Nephron progenitor cell (in vitro differentiated cells): ENCODE measurements at regions not wholly inside any gene's neighbourhood (a gene's known extent, or its start where the extent isn't known, plus 50 kb on each side); places are given as distances from the start of the nearest gene placed in this dataset.

ENCODE experiments used
- DNase-seq: peaks from one replicate; pipeline ENCODE4 v3.0.0; 2021
- H3K27ac Mint-ChIP-seq: 2 replicates; pipeline ENCODE4 v1.8.0; 2021; ENCODE audit warnings: mild to moderate bottlenecking, moderate library complexity, mixed read lengths
- H3K27me3 Mint-ChIP-seq: 2 replicates; pipeline ENCODE4 v1.8.0; 2021; ENCODE audit warnings: mild to moderate bottlenecking, low read depth, mixed read lengths; ENCODE audit not compliant: poor library complexity
- H3K36me3 Mint-ChIP-seq: 2 replicates; pipeline ENCODE4 v1.8.0; 2021; ENCODE audit warnings: low read depth, mixed read lengths
- H3K4me1 Mint-ChIP-seq: 2 replicates; pipeline ENCODE4 v1.8.0; 2021; ENCODE audit warnings: mixed read lengths
- H3K4me3 Mint-ChIP-seq: 2 replicates; pipeline ENCODE4 v1.8.0; 2021; ENCODE audit warnings: mild to moderate bottlenecking, moderate library complexity, mixed read lengths
- H3K9me3 Mint-ChIP-seq: 2 replicates; pipeline ENCODE4 v1.8.0; 2021; ENCODE audit warnings: mild to moderate bottlenecking, moderate library complexity, mixed read lengths
- TF ChIP-seq, protein P1 (sequence below): fragments of 200-600 bp; sonication (generic); IDR thresholded peaks from 2 replicates; pipeline ENCODE4 v1.5.0; 2021; ENCODE audit warnings: antibody characterized with exemption

DNA sequence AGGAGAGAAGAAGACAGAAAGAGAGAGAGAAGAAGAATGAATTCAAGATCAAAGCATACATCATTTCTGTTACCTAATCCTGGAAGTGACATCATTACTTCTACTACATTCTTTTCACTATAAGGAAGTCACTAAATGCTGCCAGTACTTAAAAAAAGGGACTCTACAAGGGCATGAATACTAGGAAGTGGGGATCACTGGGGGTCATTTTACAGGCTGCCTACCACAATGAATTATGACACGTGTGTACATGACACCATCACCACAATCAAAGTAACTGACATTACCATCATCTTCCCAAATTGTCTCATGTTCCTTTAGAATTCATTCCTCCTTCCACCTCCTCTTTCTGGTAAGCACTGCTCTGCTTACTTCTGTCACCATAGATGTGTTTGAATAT lies 227.0 kb downstream of the CPE start:
- Mint-ChIP-seq H3K27me3 (peaks cover 10% of the 10 kb centered on the region), H3K36me3 (no peaks in the 10 kb centered on the region), H3K9me3 (no peaks in the 10 kb centered on the region), H3K27ac (no peak overlapping the region), H3K4me1 (peaks cover 1% of the 10 kb centered on the region), H3K4me3 (no peak overlapping the region)
- TF ChIP-seq, protein P1, sequence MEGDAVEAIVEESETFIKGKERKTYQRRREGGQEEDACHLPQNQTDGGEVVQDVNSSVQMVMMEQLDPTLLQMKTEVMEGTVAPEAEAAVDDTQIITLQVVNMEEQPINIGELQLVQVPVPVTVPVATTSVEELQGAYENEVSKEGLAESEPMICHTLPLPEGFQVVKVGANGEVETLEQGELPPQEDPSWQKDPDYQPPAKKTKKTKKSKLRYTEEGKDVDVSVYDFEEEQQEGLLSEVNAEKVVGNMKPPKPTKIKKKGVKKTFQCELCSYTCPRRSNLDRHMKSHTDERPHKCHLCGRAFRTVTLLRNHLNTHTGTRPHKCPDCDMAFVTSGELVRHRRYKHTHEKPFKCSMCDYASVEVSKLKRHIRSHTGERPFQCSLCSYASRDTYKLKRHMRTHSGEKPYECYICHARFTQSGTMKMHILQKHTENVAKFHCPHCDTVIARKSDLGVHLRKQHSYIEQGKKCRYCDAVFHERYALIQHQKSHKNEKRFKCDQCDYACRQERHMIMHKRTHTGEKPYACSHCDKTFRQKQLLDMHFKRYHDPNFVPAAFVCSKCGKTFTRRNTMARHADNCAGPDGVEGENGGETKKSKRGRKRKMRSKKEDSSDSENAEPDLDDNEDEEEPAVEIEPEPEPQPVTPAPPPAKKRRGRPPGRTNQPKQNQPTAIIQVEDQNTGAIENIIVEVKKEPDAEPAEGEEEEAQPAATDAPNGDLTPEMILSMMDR: no peak
- no peak for DNase-seq

DNA sequence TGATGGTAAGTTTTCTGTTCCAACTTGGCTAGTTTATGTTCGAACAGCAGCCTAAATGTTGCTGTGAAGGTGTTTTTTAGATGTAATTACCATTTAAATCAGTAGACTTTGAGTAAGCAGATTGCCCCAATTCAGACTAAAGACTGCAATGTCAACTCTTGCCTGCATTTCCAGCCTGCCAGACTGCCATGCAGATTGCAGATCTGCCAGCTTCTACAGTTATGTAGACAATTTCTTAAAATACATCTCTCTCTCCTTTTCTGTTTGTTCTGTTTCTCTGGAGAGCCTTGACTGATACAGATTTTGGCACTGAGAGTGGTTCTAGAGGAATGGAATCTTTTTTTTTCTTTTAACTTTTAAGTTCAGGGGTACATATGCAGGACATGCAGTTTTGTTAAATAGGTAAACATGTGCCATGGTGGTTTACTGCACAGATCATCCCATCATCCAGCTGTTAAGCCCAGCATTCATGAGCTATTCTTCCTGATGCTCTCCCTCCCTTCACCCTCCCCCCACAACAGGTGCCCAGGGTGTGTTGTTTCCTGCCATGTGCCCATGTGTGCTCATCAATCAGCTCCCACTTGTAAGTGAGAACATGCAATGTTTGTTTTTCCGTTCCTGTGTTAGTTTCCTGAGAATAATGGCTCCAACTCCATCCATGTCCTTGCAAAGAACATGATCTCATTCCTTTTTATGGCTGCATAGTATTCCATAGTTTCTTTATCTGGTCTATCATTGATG lies 227.8 kb downstream of the CPE start:
- TF ChIP-seq, protein P1: no peak
- Mint-ChIP-seq H3K27ac (no peak overlapping the region), H3K36me3 (no peaks in the 10 kb centered on the region), H3K27me3 (peaks cover 10% of the 10 kb centered on the region), H3K9me3 (no peaks in the 10 kb centered on the region), H3K4me1 (peaks cover 7% of the 10 kb centered on the region), H3K4me3 (no peak overlapping the region)
- DNase-seq: no peak

DNA sequence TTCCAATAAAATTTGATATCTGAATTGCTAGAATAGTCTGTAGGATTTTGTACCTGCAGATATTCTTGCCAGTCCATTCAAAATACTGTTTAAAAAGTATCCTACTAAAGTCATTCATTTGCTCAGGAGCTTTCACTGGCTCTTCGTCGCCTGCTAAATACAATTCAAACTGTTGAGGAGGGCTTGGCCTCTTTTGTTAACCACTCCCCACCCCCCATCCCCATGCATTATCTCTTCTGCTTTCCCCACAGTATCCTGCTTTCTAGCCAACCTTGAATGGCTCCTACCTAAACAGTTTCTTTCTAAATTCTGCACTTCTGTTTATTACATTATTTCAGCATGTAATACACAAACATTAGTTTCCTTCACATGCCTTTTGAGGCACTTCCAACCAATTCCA lies 230.8 kb downstream of the CPE start:
- TF ChIP-seq, protein P1: no peak
- peaks cover 10% of the 10 kb centered on the region for H3K27me3 Mint-ChIP-seq

DNA sequence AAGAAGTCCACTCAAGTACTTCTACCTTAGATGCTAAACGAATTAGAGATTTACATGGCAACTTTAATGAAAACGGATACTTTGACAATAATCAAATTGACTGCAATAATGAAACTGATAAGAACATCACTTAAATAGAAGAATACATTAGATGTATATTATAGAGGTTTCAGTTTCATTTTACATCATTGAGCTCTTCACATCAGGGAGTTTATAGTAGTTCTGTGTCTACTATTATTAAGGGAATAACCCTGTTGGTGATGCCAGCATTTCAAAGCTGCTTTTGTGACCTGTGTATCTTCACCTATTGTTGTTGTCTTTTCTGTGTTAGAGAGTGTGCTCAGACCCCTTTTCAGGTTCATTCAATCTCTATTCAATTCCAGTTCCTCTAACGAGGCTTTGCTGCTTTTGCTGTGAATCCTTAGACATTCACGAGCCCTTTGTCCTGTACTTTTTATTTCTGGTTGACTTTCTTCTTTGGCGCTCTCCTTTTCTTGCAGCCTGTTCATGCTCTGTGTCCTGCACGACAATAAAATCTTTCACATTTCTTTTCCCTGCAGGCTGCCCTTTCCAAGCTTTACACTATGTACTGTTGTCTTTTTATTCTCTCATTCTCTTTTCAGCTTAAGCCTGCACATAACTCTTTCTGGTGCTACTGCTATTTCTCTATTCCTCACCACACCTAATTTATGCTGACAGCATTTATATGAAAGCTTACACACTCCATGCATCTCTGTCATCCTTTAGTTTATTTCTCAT lies 232.1 kb downstream of the CPE start:
- H3K9me3 Mint-ChIP-seq: no peaks in the 10 kb centered on the region
- H3K27ac Mint-ChIP-seq: peak overlapping the region; percentile 6
- no peak overlapping the region for H3K4me3 Mint-ChIP-seq
- DNase-seq: no peak
- peaks cover 3% of the 10 kb centered on the region for H3K27me3 Mint-ChIP-seq
- H3K36me3 Mint-ChIP-seq: no peaks in the 10 kb centered on the region
- TF ChIP-seq, protein P1: no peak
- H3K4me1 Mint-ChIP-seq: peaks cover 24% of the 10 kb centered on the region

More for the DNA sequence above, 230.8 kb downstream of the CPE start:
- H3K4me1 Mint-ChIP-seq: peaks cover 24% of the 10 kb centered on the region
- H3K4me3 Mint-ChIP-seq: no peak overlapping the region
- no peak overlapping the region for H3K27ac Mint-ChIP-seq
- no peaks in the 10 kb centered on the region for H3K36me3 Mint-ChIP-seq
- no peak for DNase-seq
- H3K9me3 Mint-ChIP-seq: no peaks in the 10 kb centered on the region

DNA sequence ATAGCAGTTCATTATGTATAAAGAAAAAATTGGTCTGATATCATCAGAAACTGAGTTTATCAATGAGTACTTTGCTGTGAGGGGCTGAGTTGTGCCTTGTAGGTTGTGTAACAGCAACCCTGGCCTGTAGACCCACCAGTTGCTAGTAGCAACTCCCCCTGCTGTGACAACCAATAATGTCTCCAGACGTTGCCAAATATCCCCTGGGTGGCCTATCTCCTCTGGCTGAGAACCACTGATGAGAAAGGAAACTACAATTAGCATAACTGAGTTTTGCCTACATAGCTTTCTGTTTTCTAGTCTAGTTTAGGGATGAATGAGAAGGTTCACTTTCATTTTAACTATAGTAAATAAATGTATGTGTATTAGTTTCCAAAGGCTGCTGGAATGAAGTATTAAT lies 234.1 kb downstream of the CPE start:
- Mint-ChIP-seq H3K36me3 (no peaks in the 10 kb centered on the region), H3K9me3 (peaks cover 9% of the 10 kb centered on the region), H3K27ac (no peak overlapping the region), H3K4me1 (peaks cover 24% of the 10 kb centered on the region), H3K27me3 (peaks cover 3% of the 10 kb centered on the region), H3K4me3 (no peak overlapping the region)
- no peak for DNase-seq
- TF ChIP-seq, protein P1: no peak
